ENCODE measurements at regions not wholly inside any gene's neighbourhood (a gene's known extent, or its start where the extent isn't known, plus 50 kb on each side); places are given as distances from the start of the nearest gene placed in this dataset.

- TF ChIP-seq CTCF (conservative IDR thresholded peaks at IDR 0.05) (no peak), EZH2 (IDR thresholded peaks at IDR 0.05; ENCODE audit: low read depth) (no peak)
These were observed 367.1 kb upstream of the OR4E1 start for GRCh38 chr14:22040781-22041125.

Data from PC-9 (cell line).